ENCODE measurements at regions not wholly inside any gene's neighbourhood (a gene's known extent, or its start where the extent isn't known, plus 50 kb on each side); places are given as distances from the start of the nearest gene placed in this dataset.

- TF ChIP-seq, protein P1, sequence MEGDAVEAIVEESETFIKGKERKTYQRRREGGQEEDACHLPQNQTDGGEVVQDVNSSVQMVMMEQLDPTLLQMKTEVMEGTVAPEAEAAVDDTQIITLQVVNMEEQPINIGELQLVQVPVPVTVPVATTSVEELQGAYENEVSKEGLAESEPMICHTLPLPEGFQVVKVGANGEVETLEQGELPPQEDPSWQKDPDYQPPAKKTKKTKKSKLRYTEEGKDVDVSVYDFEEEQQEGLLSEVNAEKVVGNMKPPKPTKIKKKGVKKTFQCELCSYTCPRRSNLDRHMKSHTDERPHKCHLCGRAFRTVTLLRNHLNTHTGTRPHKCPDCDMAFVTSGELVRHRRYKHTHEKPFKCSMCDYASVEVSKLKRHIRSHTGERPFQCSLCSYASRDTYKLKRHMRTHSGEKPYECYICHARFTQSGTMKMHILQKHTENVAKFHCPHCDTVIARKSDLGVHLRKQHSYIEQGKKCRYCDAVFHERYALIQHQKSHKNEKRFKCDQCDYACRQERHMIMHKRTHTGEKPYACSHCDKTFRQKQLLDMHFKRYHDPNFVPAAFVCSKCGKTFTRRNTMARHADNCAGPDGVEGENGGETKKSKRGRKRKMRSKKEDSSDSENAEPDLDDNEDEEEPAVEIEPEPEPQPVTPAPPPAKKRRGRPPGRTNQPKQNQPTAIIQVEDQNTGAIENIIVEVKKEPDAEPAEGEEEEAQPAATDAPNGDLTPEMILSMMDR (IDR thresholded peaks at IDR 0.05): no peak
- TF ChIP-seq POLR2AphosphoS5 (IDR thresholded peaks at IDR 0.05; ENCODE audit: low read depth, low read length) (no peak), SIN3A (IDR thresholded peaks at IDR 0.05; ENCODE audit: borderline replicate concordance, insufficient read depth, low read depth, low read length) (no peak)
Measured at GRCh38 chr1:4273243-4273642, 373.2 kb upstream of the C1orf174 start.

All from Panc1 (cell line).